ENCODE measurements at regions not wholly inside any gene's neighbourhood (a gene's known extent, or its start where the extent isn't known, plus 50 kb on each side); places are given as distances from the start of the nearest gene placed in this dataset.

DNA sequence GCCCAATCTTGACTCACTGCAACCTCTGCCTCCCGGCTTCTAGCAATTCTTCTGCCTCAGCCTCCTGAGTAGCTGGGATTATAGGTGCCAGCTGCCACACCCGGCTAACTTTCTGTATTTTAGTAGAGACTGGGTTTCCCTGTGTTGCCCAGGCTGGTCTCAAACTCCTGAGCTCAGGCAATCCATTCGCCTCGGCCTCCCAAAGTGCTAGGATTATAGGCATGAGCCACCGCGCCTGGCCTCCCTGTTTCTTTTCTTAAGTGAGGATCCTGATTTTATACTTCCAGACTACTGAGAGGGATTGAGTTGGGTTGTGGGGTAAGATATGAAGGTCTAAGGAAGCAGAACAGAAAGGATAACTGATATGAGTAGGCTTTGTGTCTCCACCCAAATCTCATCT is 106.8 kb downstream of the CNTN3 start:
- no peaks in the 10 kb centered on the region for H3K27me3 ChIP-seq
- 93 to 96% methylated on average over 6 of the region's 6 CpGs for WGBS, 2 donors
- no peaks in the 10 kb centered on the region for H3K36me3 ChIP-seq
- no peaks in the 10 kb centered on the region for H3K4me1 ChIP-seq
- FAIRE-seq (no peak), ATAC-seq (no peak), DNase-seq (no peak)
- H3K4me3 ChIP-seq: no peak overlapping the region
- H3K9me3 ChIP-seq: no peaks in the 10 kb centered on the region
- H3K27ac ChIP-seq: no peak overlapping the region
- TF ChIP-seq CTCF (IDR thresholded peaks at IDR 0.05): no peak
- intact Hi-C loops (cut with DNase I): no loop called here

- Histone ChIP-seq H3K27ac (no peak overlapping the region), H3K27me3 (no peaks in the 10 kb centered on the region), H3K4me3 (no peak overlapping the region), H3K36me3 (no peaks in the 10 kb centered on the region), H3K4me1 (no peaks in the 10 kb centered on the region), H3K9me3 (no peaks in the 10 kb centered on the region)
- intact Hi-C loops (cut with DNase I): no loop called here
- FAIRE-seq (no peak), DNase-seq (no peak), ATAC-seq (no peak)
- no peak for TF ChIP-seq CTCF (IDR thresholded peaks at IDR 0.05)
- WGBS, 2 donors: 74 to 77% methylated on average over 1 of the region's 1 CpG
These were observed 108.2 kb downstream of the CNTN3 start for GRCh38 chr3:74506246-74506645.

GRCh38 chr3:74501007-74501406 is 113.5 kb downstream of the CNTN3 start:
- H3K4me1 ChIP-seq: peaks cover 0 to 6% (median 6%) of the 10 kb centered on the region in 3 donors
- WGBS, 2 donors: 90 to 91% methylated on average over 6 of the region's 6 CpGs
- DNase-seq (no peak), ATAC-seq (no peak), FAIRE-seq (no peak)
- intact Hi-C loops (cut with DNase I): no loop called here
- H3K36me3 ChIP-seq: no peaks in the 10 kb centered on the region
- TF ChIP-seq CTCF (IDR thresholded peaks at IDR 0.05): no peak
- H3K9me3 ChIP-seq: no peaks in the 10 kb centered on the region
- H3K27me3 ChIP-seq: no peaks in the 10 kb centered on the region
- no peak overlapping the region for H3K27ac ChIP-seq
- no peak overlapping the region for H3K4me3 ChIP-seq

DNA sequence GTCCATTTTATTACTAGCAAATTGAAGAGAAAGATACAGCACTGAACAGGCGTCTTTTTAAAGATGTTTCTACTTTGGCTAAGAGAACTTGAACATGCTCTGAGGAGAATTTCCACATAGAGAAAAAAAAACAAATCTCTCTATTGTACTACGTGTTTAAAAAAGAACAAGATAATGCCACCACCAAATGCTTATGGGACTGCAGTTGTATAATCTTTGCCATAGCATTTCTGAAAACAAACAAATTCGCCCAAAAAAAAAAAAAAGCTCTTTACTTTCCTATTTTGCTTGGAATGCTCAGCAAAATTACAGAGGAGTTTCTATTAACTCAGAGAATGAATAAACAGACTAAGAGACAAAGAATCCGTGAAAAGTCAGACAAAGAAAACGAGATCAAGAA is 114.2 kb downstream of the CNTN3 start:
- no peak for ATAC-seq
- Histone ChIP-seq H3K36me3 (no peaks in the 10 kb centered on the region), H3K4me3 (no peak overlapping the region), H3K27me3 (no peaks in the 10 kb centered on the region), H3K9me3 (no peaks in the 10 kb centered on the region), H3K4me1 (peaks cover 0 to 6% (median 6%) of the 10 kb centered on the region in 3 donors), H3K27ac (no peak overlapping the region)
- no peak for TF ChIP-seq CTCF (IDR thresholded peaks at IDR 0.05)
- intact Hi-C loops (cut with DNase I): no loop called here
- FAIRE-seq: no peak
- WGBS, 2 donors: 75 to 80% methylated on average over 5 of the region's 5 CpGs
- DNase-seq: no peak

GRCh38 chr3:74491874-74492273 is 122.6 kb downstream of the CNTN3 start:
- Histone ChIP-seq H3K36me3 (no peaks in the 10 kb centered on the region), H3K27me3 (no peaks in the 10 kb centered on the region), H3K9me3 (no peaks in the 10 kb centered on the region), H3K4me3 (no peak overlapping the region), H3K27ac (no peak overlapping the region), H3K4me1 (no peaks in the 10 kb centered on the region)
- DNase-seq (no peak), ATAC-seq (no peak), FAIRE-seq (no peak)
- 59 to 64% methylated on average over 1 of the region's 1 CpG for WGBS, 2 donors
- no peak for TF ChIP-seq CTCF (IDR thresholded peaks at IDR 0.05)
- intact Hi-C loops (cut with DNase I): no loop called here

Data from pancreas (tissue), 10 donors.